Lower leg skin (tissue), 3 donors: ENCODE measurements at regions not wholly inside any gene's neighbourhood (a gene's known extent, or its start where the extent isn't known, plus 50 kb on each side); places are given as distances from the start of the nearest gene placed in this dataset.

Experiments used
- CTCF ChIP-seq, 3 donors: fragments of 450-650 bp; IDR thresholded peaks; one replicate each; pipeline ENCODE4 v1.5.1; 2016; ENCODE audit warnings: antibody characterized with exemption in 3 of 3, mild to moderate bottlenecking in 3 of 3, moderate library complexity in 2 of 3
- POLR2A ChIP-seq, 2 donors: fragments of 450-650 bp; IDR thresholded peaks; one replicate each; pipeline ENCODE4 v1.6.1; 2016 to 2017; ENCODE audit warnings: antibody characterized with exemption in 2 of 2, mild to moderate bottlenecking in 1 of 2, moderate library complexity in 1 of 2

GRCh38 chr15:31504462-31504839 lies 177.8 kb downstream of the KLF13 start:
- no peak for TF ChIP-seq POLR2A (IDR thresholded peaks at IDR 0.05)
- TF ChIP-seq CTCF (IDR thresholded peaks at IDR 0.05) = no peak
